ENCODE measurements at regions not wholly inside any gene's neighbourhood (a gene's known extent, or its start where the extent isn't known, plus 50 kb on each side); places are given as distances from the start of the nearest gene placed in this dataset.

DNA sequence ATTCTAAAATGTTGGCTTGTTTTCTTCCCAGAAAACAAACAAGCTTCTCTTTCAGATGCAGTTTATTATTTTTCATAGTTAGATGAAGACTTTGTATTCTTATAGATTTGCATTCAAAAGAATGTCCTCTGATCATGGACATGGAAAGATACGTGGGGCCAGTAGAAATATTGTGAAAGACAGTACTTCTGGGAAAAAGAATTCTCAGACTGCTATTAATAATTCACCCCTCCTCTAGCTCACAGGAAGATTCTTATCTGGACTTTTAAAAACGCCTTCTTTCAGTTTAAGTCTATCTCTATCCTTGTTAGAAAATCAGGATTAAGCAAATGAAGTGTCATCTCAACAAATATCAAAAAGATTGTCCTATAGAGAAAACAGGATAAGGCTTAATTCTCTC lies 514.1 kb upstream of the ADAMTS9 start:
- Histone ChIP-seq H3K36me3 (no peaks in the 10 kb centered on the region), H3K27ac (no peak overlapping the region), H3K4me3 (ENCODE audit: low read depth, low read length) (no peak overlapping the region), H3K27me3 (ENCODE audit: insufficient read depth, low read depth, severe bottlenecking) (no peaks in the 10 kb centered on the region), H3K9me3 (ENCODE audit: severe bottlenecking) (no peaks in the 10 kb centered on the region)
- no peak for DNase-seq
- TF ChIP-seq, protein P1, sequence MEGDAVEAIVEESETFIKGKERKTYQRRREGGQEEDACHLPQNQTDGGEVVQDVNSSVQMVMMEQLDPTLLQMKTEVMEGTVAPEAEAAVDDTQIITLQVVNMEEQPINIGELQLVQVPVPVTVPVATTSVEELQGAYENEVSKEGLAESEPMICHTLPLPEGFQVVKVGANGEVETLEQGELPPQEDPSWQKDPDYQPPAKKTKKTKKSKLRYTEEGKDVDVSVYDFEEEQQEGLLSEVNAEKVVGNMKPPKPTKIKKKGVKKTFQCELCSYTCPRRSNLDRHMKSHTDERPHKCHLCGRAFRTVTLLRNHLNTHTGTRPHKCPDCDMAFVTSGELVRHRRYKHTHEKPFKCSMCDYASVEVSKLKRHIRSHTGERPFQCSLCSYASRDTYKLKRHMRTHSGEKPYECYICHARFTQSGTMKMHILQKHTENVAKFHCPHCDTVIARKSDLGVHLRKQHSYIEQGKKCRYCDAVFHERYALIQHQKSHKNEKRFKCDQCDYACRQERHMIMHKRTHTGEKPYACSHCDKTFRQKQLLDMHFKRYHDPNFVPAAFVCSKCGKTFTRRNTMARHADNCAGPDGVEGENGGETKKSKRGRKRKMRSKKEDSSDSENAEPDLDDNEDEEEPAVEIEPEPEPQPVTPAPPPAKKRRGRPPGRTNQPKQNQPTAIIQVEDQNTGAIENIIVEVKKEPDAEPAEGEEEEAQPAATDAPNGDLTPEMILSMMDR (IDR thresholded peaks at IDR 0.05; ENCODE audit: low read depth, low read length), result no peak

DNA sequence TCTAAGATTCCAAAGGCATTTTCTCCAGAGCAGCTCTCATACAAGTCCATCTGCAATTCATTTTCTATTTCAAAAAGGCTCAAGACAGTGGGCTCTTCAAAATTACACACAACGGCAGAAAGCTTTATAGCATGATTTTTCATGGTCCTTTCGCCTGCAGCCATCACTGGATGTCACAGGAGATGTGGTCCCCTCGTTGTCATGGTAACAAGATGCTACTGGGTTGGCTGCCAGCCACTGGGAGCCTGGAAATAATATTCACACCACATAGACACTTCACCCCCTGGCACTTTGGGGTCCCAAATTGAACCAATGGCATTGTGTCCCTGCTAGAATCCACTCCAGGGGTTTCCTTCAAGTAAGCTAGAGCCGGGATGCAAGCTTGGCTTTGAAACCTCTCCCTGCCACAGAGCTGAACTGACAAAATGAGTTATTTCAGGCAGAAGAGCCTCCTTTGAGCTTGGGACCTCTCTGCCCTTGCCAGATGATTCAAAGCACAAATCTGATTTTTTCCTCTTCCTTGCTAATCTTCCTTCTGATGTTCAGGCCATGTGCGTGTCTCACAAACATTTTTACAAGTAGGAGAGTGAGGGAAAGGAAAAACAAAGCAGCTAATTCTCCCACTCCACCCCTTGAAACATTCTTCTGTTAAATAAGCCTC lies 512.6 kb upstream of the ADAMTS9 start:
- TF ChIP-seq, protein P1 (IDR thresholded peaks at IDR 0.05; ENCODE audit: low read depth, low read length), result no peak
- H3K27ac ChIP-seq, result no peak overlapping the region
- H3K36me3 ChIP-seq, result no peaks in the 10 kb centered on the region
- DNase-seq, result no peak
- no peak overlapping the region for H3K4me3 ChIP-seq (ENCODE audit: low read depth, low read length)
- no peaks in the 10 kb centered on the region for H3K27me3 ChIP-seq (ENCODE audit: insufficient read depth, low read depth, severe bottlenecking)
- no peaks in the 10 kb centered on the region for H3K9me3 ChIP-seq (ENCODE audit: severe bottlenecking)

DNA sequence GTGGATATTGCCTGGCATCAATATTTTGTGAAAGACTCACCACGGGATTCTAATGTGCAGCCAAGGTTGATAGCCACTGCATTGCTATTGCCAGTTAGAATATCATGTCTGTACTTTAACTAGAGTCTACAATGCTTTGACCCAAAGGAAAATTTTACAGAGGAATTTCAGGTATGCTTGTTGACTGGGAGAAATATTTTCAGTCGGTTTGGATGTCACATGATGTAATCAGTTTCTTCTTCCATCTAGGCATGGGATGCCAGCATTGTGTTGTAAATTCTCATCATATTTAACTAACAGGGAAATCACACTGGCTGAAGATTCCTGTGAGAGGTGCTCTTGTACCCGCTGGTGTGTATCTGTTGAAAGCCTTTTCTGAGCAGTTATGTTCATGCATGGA lies 508.9 kb upstream of the ADAMTS9 start:
- no peak overlapping the region for H3K4me3 ChIP-seq (ENCODE audit: low read depth, low read length)
- no peaks in the 10 kb centered on the region for H3K27me3 ChIP-seq (ENCODE audit: insufficient read depth, low read depth, severe bottlenecking)
- DNase-seq, result no peak
- H3K27ac ChIP-seq, result no peak overlapping the region
- no peaks in the 10 kb centered on the region for H3K9me3 ChIP-seq (ENCODE audit: severe bottlenecking)
- TF ChIP-seq, protein P1 (IDR thresholded peaks at IDR 0.05; ENCODE audit: low read depth, low read length), result no peak
- H3K36me3 ChIP-seq, result no peaks in the 10 kb centered on the region

DNA sequence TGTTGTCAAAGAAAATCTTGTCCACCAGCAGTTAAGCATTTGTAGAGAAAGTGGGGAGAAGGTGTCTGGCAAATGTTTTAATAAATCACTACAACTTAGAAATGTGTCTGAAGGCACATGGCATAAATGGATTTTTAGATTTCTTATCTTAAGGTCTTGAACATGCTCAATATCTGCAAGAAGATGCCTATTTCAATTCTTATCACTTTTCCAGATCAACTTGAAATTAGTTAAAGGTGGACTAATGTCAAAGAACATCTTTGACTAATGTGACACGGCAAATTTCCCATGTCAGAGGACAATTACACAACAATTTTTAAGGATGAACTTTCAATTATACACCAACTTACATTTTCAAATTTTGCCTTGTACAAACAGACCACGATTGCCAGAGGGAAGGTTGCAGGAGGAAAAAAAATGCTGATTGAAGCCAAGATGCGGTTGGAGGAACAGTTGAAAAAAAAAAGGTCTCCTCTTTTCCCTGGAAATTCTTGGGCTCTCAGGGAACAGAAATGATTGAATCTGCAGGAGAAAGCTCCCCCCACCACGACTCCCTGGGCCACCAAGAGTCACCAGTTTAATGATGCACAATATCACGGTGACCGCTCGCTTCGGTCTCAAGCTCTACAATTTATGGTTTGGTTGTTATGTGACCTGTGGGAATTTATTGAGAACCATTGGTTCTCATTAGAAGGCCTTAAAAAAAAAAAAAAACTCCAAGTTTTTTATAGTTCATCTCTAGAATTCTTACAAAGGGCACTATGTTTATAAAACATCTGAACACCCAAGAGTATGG lies 507.6 kb upstream of the ADAMTS9 start:
- H3K27me3 ChIP-seq (ENCODE audit: insufficient read depth, low read depth, severe bottlenecking), result no peaks in the 10 kb centered on the region
- TF ChIP-seq, protein P1 (IDR thresholded peaks at IDR 0.05; ENCODE audit: low read depth, low read length), result no peak
- no peak for DNase-seq
- no peaks in the 10 kb centered on the region for H3K36me3 ChIP-seq
- no peaks in the 10 kb centered on the region for H3K9me3 ChIP-seq (ENCODE audit: severe bottlenecking)
- no peak overlapping the region for H3K4me3 ChIP-seq (ENCODE audit: low read depth, low read length)
- H3K27ac ChIP-seq, result no peak overlapping the region

DNA sequence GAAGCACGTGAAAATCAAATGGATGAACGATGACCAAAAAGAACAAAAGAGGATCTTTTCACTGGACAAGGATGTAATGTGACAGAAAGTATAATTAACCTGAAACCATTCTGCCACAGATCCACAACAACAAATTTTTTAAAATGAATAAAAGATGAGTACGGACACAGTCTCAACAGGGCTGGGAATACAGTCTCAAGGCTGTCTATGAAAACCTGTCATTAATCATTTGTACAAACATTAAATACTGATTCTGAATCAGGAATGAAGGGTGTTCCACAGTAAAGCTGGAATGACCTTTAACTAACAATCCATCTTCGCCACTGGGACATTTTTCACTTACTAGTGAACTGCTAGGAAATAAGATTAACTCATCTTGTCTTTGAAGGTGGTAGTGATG lies 506.9 kb upstream of the ADAMTS9 start:
- H3K27me3 ChIP-seq (ENCODE audit: insufficient read depth, low read depth, severe bottlenecking), result no peaks in the 10 kb centered on the region
- TF ChIP-seq, protein P1 (IDR thresholded peaks at IDR 0.05; ENCODE audit: low read depth, low read length), result no peak
- H3K4me3 ChIP-seq (ENCODE audit: low read depth, low read length), result no peak overlapping the region
- DNase-seq, result no peak
- H3K9me3 ChIP-seq (ENCODE audit: severe bottlenecking), result no peaks in the 10 kb centered on the region
- no peak overlapping the region for H3K27ac ChIP-seq
- H3K36me3 ChIP-seq, result no peaks in the 10 kb centered on the region

Data from WERI-Rb-1 (cell line).